ENCODE measurements at regions not wholly inside any gene's neighbourhood (a gene's known extent, or its start where the extent isn't known, plus 50 kb on each side); places are given as distances from the start of the nearest gene placed in this dataset.

GRCh38 chr2:40820319-40820718 lies 368.4 kb upstream of the SLC8A1 start:
- DNase-seq, result no peak

- DNase-seq, result no peak
These were observed 371.6 kb upstream of the SLC8A1 start for GRCh38 chr2:40823478-40823877.

GRCh38 chr2:40824278-40824677 lies 372.4 kb upstream of the SLC8A1 start:
- no peak for DNase-seq

- no peak for DNase-seq
These were observed 375.5 kb upstream of the SLC8A1 start for GRCh38 chr2:40827392-40827791.

- DNase-seq, result no peak
These were observed 379.5 kb upstream of the SLC8A1 start for GRCh38 chr2:40831321-40831873.

GRCh38 chr2:40841856-40842255 lies 390.0 kb upstream of the SLC8A1 start:
- no peak for DNase-seq

- DNase-seq, result no peak
These were observed 392.7 kb upstream of the SLC8A1 start for GRCh38 chr2:40844353-40845277.

- no peak for DNase-seq
These were observed 399.8 kb upstream of the SLC8A1 start for GRCh38 chr2:40851661-40852060.

- DNase-seq, result no peak
These were observed 407.7 kb upstream of the SLC8A1 start for GRCh38 chr2:40859617-40860016.

GRCh38 chr2:40867829-40868228 lies 415.9 kb upstream of the SLC8A1 start:
- DNase-seq, result no peak

- no peak for DNase-seq
These were observed 420.7 kb upstream of the SLC8A1 start for GRCh38 chr2:40872580-40872979.

GRCh38 chr2:40874380-40874779 lies 422.5 kb upstream of the SLC8A1 start:
- no peak for DNase-seq

GRCh38 chr2:40877734-40878288 lies 425.9 kb upstream of the SLC8A1 start:
- DNase-seq, result no peak

- no peak for DNase-seq
These were observed 427.4 kb upstream of the SLC8A1 start for GRCh38 chr2:40879305-40879704.

- no peak for DNase-seq
These were observed 434.2 kb upstream of the SLC8A1 start for GRCh38 chr2:40886100-40886499.

GRCh38 chr2:40886655-40887054 lies 434.8 kb upstream of the SLC8A1 start:
- no peak for DNase-seq

- DNase-seq, result no peak
These were observed 444.5 kb upstream of the SLC8A1 start for GRCh38 chr2:40896358-40896757.

GRCh38 chr2:40914666-40915065 lies 462.8 kb upstream of the SLC8A1 start:
- no peak for DNase-seq

- DNase-seq, result no peak
These were observed 463.8 kb upstream of the SLC8A1 start for GRCh38 chr2:40915651-40916050.

GRCh38 chr2:40935349-40935748 lies 483.5 kb upstream of the SLC8A1 start:
- DNase-seq, result no peak

GRCh38 chr2:40937284-40937683 lies 485.4 kb upstream of the SLC8A1 start:
- DNase-seq, result no peak

- DNase-seq, result no peak
These were observed 501.5 kb upstream of the SLC8A1 start for GRCh38 chr2:40953341-40953740.

- no peak for DNase-seq
These were observed 503.2 kb upstream of the SLC8A1 start for GRCh38 chr2:40955042-40955441.

GRCh38 chr2:40955635-40956034 lies 503.7 kb upstream of the SLC8A1 start:
- DNase-seq, result no peak
